B cell (primary cell): ENCODE measurements at regions not wholly inside any gene's neighbourhood (a gene's known extent, or its start where the extent isn't known, plus 50 kb on each side); places are given as distances from the start of the nearest gene placed in this dataset.
"Not testable (repeated sequence)": the region's sequence is repeated elsewhere in the genome, so short reads cannot be mapped to it uniquely, and the experiment has no call there.

ENCODE experiments used
- ATAC-seq: fragments of 200-7000 bp; cut with Tn5 transposase; one replicate; pipeline ENCODE4 v1.10.0; 2021; ENCODE audit warnings: low read depth, mild to moderate bottlenecking, moderate number of reproducible peaks, moderate library complexity
- CTCF ChIA-PET: fragments of 350-600 bp; sonication (Branson Sonifier 250); formaldehyde crosslinking; loops from one replicate; lab custom pipeline; 2021; ENCODE audit warnings: antibody characterized with exemption, inconsistent platforms; lab: Charles Lee
- POLR2A ChIA-PET: fragments of 350-600 bp; sonication (Branson Sonifier 250); formaldehyde crosslinking; loops from one replicate; lab custom pipeline; 2021; ENCODE audit warnings: antibody characterized with exemption; lab: Charles Lee
- DNase-seq: peaks from one replicate; pipeline ENCODE4 v3.0.0; 2013
- H2AFZ ChIP-seq: 2 replicates; pipeline ENCODE4 v1.6.1; 2012; ENCODE audit warnings: mild to moderate bottlenecking, low read depth, low read length; ENCODE audit not compliant: insufficient read depth, poor library complexity, severe bottlenecking
- H3K27ac ChIP-seq, 2 donors: 1 replicate in 1 of 2; 2 replicates in 1 of 2; pipeline ENCODE4 v1.5.1; 2012 to 2013; ENCODE audit warnings: low read length in 2 of 2, mild to moderate bottlenecking in 2 of 2, moderate library complexity in 1 of 2
- H3K27me3 ChIP-seq, 4 experiments: fragments of 200-600 bp in 1 of 4; sonication (generic) in 1 of 4; replicated peaks in 1 of 4; 1 replicate in 2 of 4; 2 replicates in 2 of 4; pipeline versions ENCODE4 v1.6.1 to v1.7.0; 2013 to 2016; ENCODE audit warnings: low read length in 3 of 4, mild to moderate bottlenecking in 2 of 4, mixed read lengths in 1 of 4, moderate library complexity in 1 of 4; ENCODE audit not compliant: insufficient read depth in 4 of 4, control insufficient read depth in 3 of 4; ENCODE audit errors: control extremely low read depth in 1 of 4
- H3K36me3 ChIP-seq, 2 experiments: replicated peaks in 1 of 2; 1 replicate in 1 of 2; 2 replicates in 1 of 2; pipeline versions ENCODE4 v1.6.1 to v1.7.1; 2013; ENCODE audit warnings: low read length in 1 of 2; ENCODE audit not compliant: insufficient read depth in 2 of 2, control insufficient read depth in 1 of 2; ENCODE audit errors: control extremely low read depth in 1 of 2, extremely low read depth in 1 of 2
- H3K4me1 ChIP-seq, 2 donors: fragments of 200-600 bp in 1 of 2; sonication (generic) in 1 of 2; 1 replicate in 1 of 2; 2 replicates in 1 of 2; pipeline versions ENCODE4 v1.5.1 to v1.6.1; 2013 to 2017; ENCODE audit warnings: low read length in 2 of 2; ENCODE audit not compliant: control insufficient read depth in 2 of 2, insufficient read depth in 2 of 2
- H3K4me2 ChIP-seq: replicated peaks from 2 replicates; pipeline ENCODE3; 2012; ENCODE audit warnings: mild to moderate bottlenecking, low read depth, low read length; ENCODE audit not compliant: poor library complexity, severe bottlenecking
- H3K4me3 ChIP-seq, 5 experiments: fragments of 200-600 bp in 1 of 5; sonication (generic) in 1 of 5; 1 replicate in 3 of 5; 2 replicates in 2 of 5; pipeline versions ENCODE4 v1.5.1 to v1.7.0; 2011 to 2016; ENCODE audit warnings: low read length in 4 of 5, mild to moderate bottlenecking in 4 of 5, low read depth in 2 of 5, control low read depth in 1 of 5, moderate library complexity in 1 of 5; ENCODE audit not compliant: insufficient read depth in 1 of 5; ENCODE audit errors: control extremely low read depth in 1 of 5, extremely low read depth in 1 of 5
- H3K79me2 ChIP-seq: fragments of 200-600 bp; sonication (generic); one replicate; pipeline ENCODE4 v1.6.0; 2016; ENCODE audit warnings: low read length; ENCODE audit not compliant: control insufficient read depth, insufficient read depth
- H3K9ac ChIP-seq: fragments of 200-600 bp; sonication (generic); 2 replicates; pipeline ENCODE4 v1.6.1; 2017; ENCODE audit warnings: mild to moderate bottlenecking, low read length, moderate library complexity
- H3K9me3 ChIP-seq, 3 donors: one replicate each; pipeline versions ENCODE4 v1.6.1 to v1.7.1; 2013; ENCODE audit warnings: low read length in 2 of 3; ENCODE audit not compliant: control insufficient read depth in 2 of 3, insufficient read depth in 1 of 3; ENCODE audit errors: control extremely low read depth in 1 of 3
- H4K20me1 ChIP-seq: 2 replicates; pipeline ENCODE4 v1.6.0; 2012; ENCODE audit warnings: mild to moderate bottlenecking, low read length; ENCODE audit not compliant: insufficient read depth, control insufficient read depth, poor library complexity, severe bottlenecking
- H3K27ac Mint-ChIP-seq: one replicate; pipeline ENCODE4 v1.8.0; 2021; ENCODE audit warnings: mixed read lengths
- H3K27me3 Mint-ChIP-seq: one replicate; pipeline ENCODE4 v1.8.0; 2021; ENCODE audit warnings: mixed read lengths
- H3K4me1 Mint-ChIP-seq: one replicate; pipeline ENCODE4 v1.8.0; 2021; ENCODE audit warnings: mixed read lengths
- H3K4me3 Mint-ChIP-seq: one replicate; pipeline ENCODE4 v1.8.0; 2021; ENCODE audit warnings: mixed read lengths
- H3K9me3 Mint-ChIP-seq: one replicate; pipeline ENCODE4 v1.8.0; 2022; ENCODE audit warnings: mixed read lengths; ENCODE audit not compliant: insufficient read depth
- CTCF ChIP-seq: fragments of 200-600 bp; IDR thresholded peaks from one replicate; pipeline ENCODE4 v1.8.0; 2022; ENCODE audit warnings: antibody characterized with exemption, mild to moderate bottlenecking
- EZH2 ChIP-seq: IDR thresholded peaks from 2 replicates; pipeline ENCODE4 v1.6.1; 2012; ENCODE audit warnings: borderline replicate concordance, low read depth, mild to moderate bottlenecking, moderate library complexity, low read length; ENCODE audit not compliant: insufficient read depth, poor library complexity, severe bottlenecking
- WGBS: methylation state at CpG from one replicate; pipeline ENCODE4 v1.1.5; 2013; ENCODE audit warnings: missing lambda C conversion rate; ENCODE audit not compliant: insufficient coverage; 5-methylcytosine and 5-hydroxymethylcytosine counted together
- intact Hi-C: fragments of 100-400 bp; cut with micrococcal nuclease; formaldehyde crosslinking; loops from one replicate; pipeline ENCODE4 v1.10.0; 2022

DNA sequence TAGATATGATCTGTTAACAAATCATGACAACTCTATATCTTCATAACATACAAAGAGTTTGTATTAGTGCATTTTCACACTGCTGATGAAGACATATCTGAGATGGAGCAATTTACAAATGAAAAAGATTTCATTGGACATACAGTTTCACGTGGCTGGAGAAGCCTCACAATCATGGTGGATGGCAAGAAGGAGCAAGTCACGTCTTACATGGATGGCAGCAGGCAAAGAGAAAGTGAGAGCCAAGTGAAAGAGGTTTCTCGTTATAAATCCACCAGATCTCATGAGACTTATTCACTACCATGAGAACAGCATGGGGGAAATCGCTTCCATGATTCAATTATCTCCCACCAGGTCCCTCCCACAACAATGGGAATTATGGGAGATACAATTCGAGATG, 157.6 kb downstream of the DUSP6 start:
- H3K27ac Mint-ChIP-seq = no peak overlapping the region
- no peak overlapping the region for H3K4me3 Mint-ChIP-seq
- Histone ChIP-seq H3K4me3 (no peak overlapping the region), H3K79me2 (no peaks in the 10 kb centered on the region), H4K20me1 (no peaks in the 10 kb centered on the region), H2AFZ (no peak overlapping the region), H3K36me3 (no peaks in the 10 kb centered on the region), H3K27me3 (no peaks in the 10 kb centered on the region), H3K9me3 (peaks cover 0 to 6% (median 1%) of the 10 kb centered on the region in 3 donors), H3K4me2 (no peak overlapping the region), H3K4me1 (no peaks in the 10 kb centered on the region), H3K27ac (no peak overlapping the region), H3K9ac (no peak overlapping the region)
- TF ChIP-seq CTCF (no peak), EZH2 (no peak)
- intact Hi-C loops = no loop called here
- DNase-seq = no peak
- H3K9me3 Mint-ChIP-seq = no peaks in the 10 kb centered on the region
- H3K27me3 Mint-ChIP-seq = no peaks in the 10 kb centered on the region
- POLR2A ChIA-PET = no interaction called here
- WGBS = 72% methylated on average over 2 of the region's 5 CpGs
- CTCF ChIA-PET = interaction anchor here (0.7 kb wide), 1 partner anchor 38 kb away, joined by 4 read pairs; no protein-coding TSS in a partner anchor
- no peaks in the 10 kb centered on the region for H3K4me1 Mint-ChIP-seq
- no peak for ATAC-seq

DNA sequence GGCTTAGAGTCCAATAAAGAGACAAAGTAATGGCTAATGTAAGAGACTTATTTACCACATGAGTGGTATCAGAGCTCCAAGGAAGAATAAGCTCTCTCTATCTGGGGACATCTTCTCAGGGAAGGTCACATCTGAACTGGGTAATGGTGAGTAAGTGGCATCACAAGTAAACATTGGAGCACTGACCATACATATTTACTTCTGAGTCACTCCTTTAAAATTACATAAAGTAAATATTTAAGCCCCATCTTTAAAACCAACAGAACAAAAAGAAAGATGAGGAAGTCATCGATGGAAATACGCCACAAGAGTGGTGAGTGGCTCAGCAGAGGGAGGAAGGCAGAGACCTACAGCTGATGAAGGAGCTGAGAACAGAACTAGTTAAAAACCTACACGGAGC, 159.9 kb downstream of the DUSP6 start:
- TF ChIP-seq EZH2 (no peak), CTCF (no peak)
- DNase-seq (no peak), ATAC-seq (no peak)
- 93% methylated on average over 3 of the region's 3 CpGs for WGBS
- CTCF ChIA-PET = no interaction called here
- Histone ChIP-seq H3K4me1 (no peaks in the 10 kb centered on the region), H3K9me3 (peaks cover 0 to 14% (median 1%) of the 10 kb centered on the region in 3 donors), H3K4me2 (no peak overlapping the region), H2AFZ (no peak overlapping the region), H3K79me2 (no peaks in the 10 kb centered on the region), H3K9ac (no peak overlapping the region), H3K4me3 (no peak overlapping the region), H3K27me3 (no peaks in the 10 kb centered on the region), H3K36me3 (no peaks in the 10 kb centered on the region), H3K27ac (no peak overlapping the region), H4K20me1 (no peaks in the 10 kb centered on the region)
- Mint-ChIP-seq H3K4me1 (no peaks in the 10 kb centered on the region), H3K4me3 (no peak overlapping the region), H3K27ac (no peak overlapping the region), H3K9me3 (peaks cover 12% of the 10 kb centered on the region), H3K27me3 (no peaks in the 10 kb centered on the region)
- intact Hi-C loops = no loop called here
- POLR2A ChIA-PET = no interaction called here

- H3K9me3 Mint-ChIP-seq = peaks cover 12% of the 10 kb centered on the region
- H3K4me1 ChIP-seq, H3K4me1 Mint-ChIP-seq, H3K27ac ChIP-seq, POLR2A ChIA-PET, DNase-seq, H3K4me2 ChIP-seq, ATAC-seq, H3K27me3 Mint-ChIP-seq, H3K9ac ChIP-seq, intact Hi-C loops, H3K27me3 ChIP-seq, H2AFZ ChIP-seq, H3K36me3 ChIP-seq, H4K20me1 ChIP-seq, H3K27ac Mint-ChIP-seq, H3K79me2 ChIP-seq, H3K4me3 Mint-ChIP-seq, CTCF ChIA-PET, H3K4me3 ChIP-seq: not testable (repeated sequence)
- peaks cover 0 to 14% (median 1%) of the 10 kb centered on the region in 3 donors for H3K9me3 ChIP-seq
Observed at GRCh38 chr12:89191597-89191996, 160.7 kb downstream of the DUSP6 start.
